ENCODE measurements at regions not wholly inside any gene's neighbourhood (a gene's known extent, or its start where the extent isn't known, plus 50 kb on each side); places are given as distances from the start of the nearest gene placed in this dataset.

DNA sequence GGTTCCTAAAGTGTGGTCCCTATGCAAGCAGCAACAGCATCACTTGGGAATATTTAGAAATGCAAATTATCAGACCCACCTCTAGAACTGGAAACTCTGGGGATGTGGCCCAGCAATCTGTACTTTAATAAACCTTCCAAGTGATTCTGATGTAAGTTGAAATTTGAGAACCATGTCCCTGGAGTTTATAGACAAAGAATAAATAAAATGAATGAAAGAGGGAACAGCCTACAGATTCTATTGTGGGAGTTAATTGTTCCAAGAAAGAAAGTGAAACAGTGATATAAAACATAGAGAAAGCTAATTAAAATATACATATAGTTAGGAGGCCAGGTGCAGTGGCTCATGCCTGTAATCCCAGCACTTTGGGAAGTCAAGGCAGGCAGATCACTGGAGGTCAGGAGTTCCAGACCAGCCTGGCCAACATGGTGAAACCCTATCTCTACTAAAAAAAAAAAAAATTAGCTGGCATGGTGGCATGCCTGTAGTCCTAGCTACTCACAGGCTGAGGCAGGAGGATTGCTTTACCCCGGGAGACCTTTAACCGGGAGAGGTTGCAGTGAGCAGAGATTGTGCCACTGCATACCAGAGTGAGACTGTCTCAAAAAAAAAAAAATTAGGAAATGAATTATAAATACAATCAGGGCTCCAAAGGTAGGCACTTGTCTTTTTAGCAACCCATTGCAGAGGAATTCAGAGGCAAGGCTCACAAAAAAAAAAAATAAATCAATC lies 507.5 kb downstream of the NAV3 start:
- Histone ChIP-seq H3K9ac (ENCODE audit: low read depth, low read length) (no peak overlapping the region), H3K9me3 (ENCODE audit: control insufficient read depth, insufficient read depth, low read length) (no peaks in the 10 kb centered on the region), H3K56ac (ENCODE audit: extremely low read depth, insufficient read depth, low read length) (no peak overlapping the region), H3K4ac (ENCODE audit: low read depth, low read length) (no peak overlapping the region), H4K20me1 (ENCODE audit: insufficient read depth, low read length) (no peaks in the 10 kb centered on the region), H2BK15ac (ENCODE audit: low read depth, low read length) (no peak overlapping the region), H4K5ac (ENCODE audit: low read depth, low read length) (no peak overlapping the region), H2AK9ac (replicated peaks; ENCODE audit: low read depth, low read length, poor library complexity) (no peak overlapping the region), H4K8ac (ENCODE audit: low read depth in 2 of 2, low read length in 2 of 2) (no peak overlapping the region), H2BK120ac (ENCODE audit: low read depth, low read length) (no peak overlapping the region), H2BK20ac (ENCODE audit: low read depth, low read length) (no peak overlapping the region), H2AFZ (replicated peaks; ENCODE audit: low read length, poor library complexity) (no peak overlapping the region), H3K9me1 (ENCODE audit: insufficient read depth, low read length) (no peaks in the 10 kb centered on the region), H3K14ac (replicated peaks; ENCODE audit: low read depth, low read length) (no peak overlapping the region), H3K4me3 (ENCODE audit: insufficient read depth, low read depth, low read length) (no peak overlapping the region), H3K4me2 (ENCODE audit: low read depth, low read length) (no peak overlapping the region), H3K36me3 (ENCODE audit: control insufficient read depth, insufficient read depth, low read length) (no peaks in the 10 kb centered on the region), H3K18ac (ENCODE audit: low read depth, low read length) (no peak overlapping the region), H4K91ac (ENCODE audit: insufficient read depth, low read depth, low read length) (no peak overlapping the region), H2AK5ac (ENCODE audit: low read depth, low read length) (no peak overlapping the region), H3K23ac (ENCODE audit: low read depth, low read length) (no peak overlapping the region), H3K4me1 (ENCODE audit: control insufficient read depth, insufficient read depth, low read length) (no peaks in the 10 kb centered on the region), H3K27me3 (ENCODE audit: control insufficient read depth, insufficient read depth, low read length) (no peaks in the 10 kb centered on the region), H3K79me1 (ENCODE audit: low read depth in 1 of 2, low read length in 2 of 2) (no peaks in the 10 kb centered on the region), H2BK5ac (ENCODE audit: low read depth, low read length, poor library complexity, severe bottlenecking) (no peak overlapping the region), H3K27ac (ENCODE audit: insufficient read depth, low read length) (no peak overlapping the region)
- in situ Hi-C loops (cut with MboI; ENCODE audit: low sequenced_read_pairs), result no loop called here
- no CpG with 5 or more reads among the region's 2 CpGs for WGBS, 2 experiments (ENCODE audit: extremely low coverage in 2 of 2, insufficient read length in 1 of 2)
- DNase-seq (no peak), ATAC-seq (ENCODE audit: low read depth) (no peak; the same call in 1 of the 2 replicates)
- dilution Hi-C loops (cut with HindIII; ENCODE audit: low sequenced_read_pairs, unreplicated experiment), result no loop called here
- intact Hi-C loops (cut with micrococcal nuclease), result no loop called here
- CTCF ChIA-PET, result no interaction called here
- BruUV-seq (replicated peaks), result no TSS peak
- POLR2A ChIA-PET (ENCODE audit: unreplicated experiment), result no interaction called here
- TF ChIP-seq, protein P1, sequence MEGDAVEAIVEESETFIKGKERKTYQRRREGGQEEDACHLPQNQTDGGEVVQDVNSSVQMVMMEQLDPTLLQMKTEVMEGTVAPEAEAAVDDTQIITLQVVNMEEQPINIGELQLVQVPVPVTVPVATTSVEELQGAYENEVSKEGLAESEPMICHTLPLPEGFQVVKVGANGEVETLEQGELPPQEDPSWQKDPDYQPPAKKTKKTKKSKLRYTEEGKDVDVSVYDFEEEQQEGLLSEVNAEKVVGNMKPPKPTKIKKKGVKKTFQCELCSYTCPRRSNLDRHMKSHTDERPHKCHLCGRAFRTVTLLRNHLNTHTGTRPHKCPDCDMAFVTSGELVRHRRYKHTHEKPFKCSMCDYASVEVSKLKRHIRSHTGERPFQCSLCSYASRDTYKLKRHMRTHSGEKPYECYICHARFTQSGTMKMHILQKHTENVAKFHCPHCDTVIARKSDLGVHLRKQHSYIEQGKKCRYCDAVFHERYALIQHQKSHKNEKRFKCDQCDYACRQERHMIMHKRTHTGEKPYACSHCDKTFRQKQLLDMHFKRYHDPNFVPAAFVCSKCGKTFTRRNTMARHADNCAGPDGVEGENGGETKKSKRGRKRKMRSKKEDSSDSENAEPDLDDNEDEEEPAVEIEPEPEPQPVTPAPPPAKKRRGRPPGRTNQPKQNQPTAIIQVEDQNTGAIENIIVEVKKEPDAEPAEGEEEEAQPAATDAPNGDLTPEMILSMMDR (conservative IDR thresholded peaks at IDR 0.05; ENCODE audit: low read depth, low read length), result no peak
- TF ChIP-seq MAZ (IDR thresholded peaks at IDR 0.05; ENCODE audit: borderline replicate concordance, low read depth, low read length), result no peak
- TF ChIP-seq CEBPB (IDR thresholded peaks at IDR 0.05; ENCODE audit: low read depth, low read length), result no peak
- TF ChIP-seq, protein P2, sequence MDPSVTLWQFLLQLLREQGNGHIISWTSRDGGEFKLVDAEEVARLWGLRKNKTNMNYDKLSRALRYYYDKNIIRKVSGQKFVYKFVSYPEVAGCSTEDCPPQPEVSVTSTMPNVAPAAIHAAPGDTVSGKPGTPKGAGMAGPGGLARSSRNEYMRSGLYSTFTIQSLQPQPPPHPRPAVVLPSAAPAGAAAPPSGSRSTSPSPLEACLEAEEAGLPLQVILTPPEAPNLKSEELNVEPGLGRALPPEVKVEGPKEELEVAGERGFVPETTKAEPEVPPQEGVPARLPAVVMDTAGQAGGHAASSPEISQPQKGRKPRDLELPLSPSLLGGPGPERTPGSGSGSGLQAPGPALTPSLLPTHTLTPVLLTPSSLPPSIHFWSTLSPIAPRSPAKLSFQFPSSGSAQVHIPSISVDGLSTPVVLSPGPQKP (IDR thresholded peaks at IDR 0.05; ENCODE audit: borderline replicate concordance, low read depth, low read length), result no peak
- TF ChIP-seq SMC3 (IDR thresholded peaks at IDR 0.05; ENCODE audit: low read depth, low read length), result no peak
- TF ChIP-seq MXI1 (IDR thresholded peaks at IDR 0.05; ENCODE audit: borderline replicate concordance, low read depth, low read length), result no peak
- TF ChIP-seq MAFK (IDR thresholded peaks at IDR 0.05; ENCODE audit: low read depth, low read length), result no peak
- no peak for TF ChIP-seq FOS (IDR thresholded peaks at IDR 0.05; ENCODE audit: low read depth, low read length)
